Mucosa of rectum (tissue), 2 donors: ENCODE measurements at regions not wholly inside any gene's neighbourhood (a gene's known extent, or its start where the extent isn't known, plus 50 kb on each side); places are given as distances from the start of the nearest gene placed in this dataset.
A peak's percentile ranks its signal among the peaks of the same experiment; 100 is the strongest.

ENCODE experiments used
- H3K27ac ChIP-seq, 2 donors: one replicate each; pipeline ENCODE4 v1.7.0; 2013; ENCODE audit warnings: inconsistent platforms in 2 of 2, low read depth in 2 of 2, low read length in 2 of 2
- H3K27me3 ChIP-seq, 2 donors: one replicate each; pipeline ENCODE4 v1.7.0; 2013; ENCODE audit warnings: low read length in 2 of 2; ENCODE audit not compliant: control insufficient read depth in 2 of 2, insufficient read depth in 2 of 2
- H3K36me3 ChIP-seq, 2 donors: one replicate each; pipeline ENCODE4 v1.7.0; 2013; ENCODE audit warnings: low read length in 2 of 2; ENCODE audit not compliant: control insufficient read depth in 2 of 2, insufficient read depth in 2 of 2
- H3K4me1 ChIP-seq, 2 donors: one replicate each; pipeline ENCODE4 v1.7.0; 2013; ENCODE audit warnings: low read length in 2 of 2, mild to moderate bottlenecking in 1 of 2; ENCODE audit not compliant: control insufficient read depth in 2 of 2, insufficient read depth in 2 of 2
- H3K4me3 ChIP-seq, 2 donors: one replicate each; pipeline ENCODE4 v1.7.0; 2013; ENCODE audit warnings: low read length in 2 of 2
- H3K9ac ChIP-seq, 2 donors: one replicate each; pipeline ENCODE4 v1.7.0; 2013; ENCODE audit warnings: low read length in 2 of 2, low read depth in 1 of 2, mild to moderate bottlenecking in 1 of 2
- H3K9me3 ChIP-seq, 2 donors: one replicate each; pipeline ENCODE4 v1.7.0; 2013; ENCODE audit warnings: low read length in 2 of 2; ENCODE audit not compliant: control insufficient read depth in 2 of 2
- donor health status: healthy.
- donor health status: Normal muscosa, but diverticular disease.

DNA sequence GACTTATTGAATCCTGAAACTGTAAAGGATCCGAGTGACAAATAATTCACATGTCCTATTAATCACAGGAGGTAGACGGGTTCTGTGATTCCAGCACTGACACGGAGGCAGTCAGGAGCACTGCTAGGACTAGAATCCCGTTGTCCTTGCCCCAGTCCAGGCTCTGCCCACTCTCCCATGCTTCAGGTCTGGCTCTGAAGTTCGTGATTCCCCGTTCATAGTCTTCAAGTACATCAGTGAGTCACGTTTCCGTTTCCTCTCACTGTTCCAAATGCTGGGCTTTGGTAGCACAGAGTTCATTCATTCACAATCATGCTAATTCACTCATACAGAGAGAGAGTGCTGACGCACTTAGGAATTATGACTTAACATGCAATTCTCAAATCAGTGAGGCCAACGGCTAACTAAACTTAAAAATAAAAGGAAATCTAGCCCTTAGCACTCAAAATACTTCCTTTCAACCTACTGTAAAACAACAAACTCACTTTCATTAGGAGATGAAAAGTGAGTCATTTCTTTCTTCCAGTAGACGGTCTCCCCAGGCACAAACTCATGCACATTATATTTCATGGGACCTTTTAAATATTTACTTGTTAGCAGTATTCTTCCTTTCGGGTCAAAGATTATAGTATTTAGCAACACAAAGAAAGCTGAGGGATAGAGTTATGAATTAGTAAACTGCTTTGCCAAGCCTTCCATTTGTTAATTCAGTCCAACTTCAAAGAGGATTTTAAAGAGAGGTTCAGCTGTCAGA, 94.0 kb upstream of the NHSL1 start:
- H3K27ac ChIP-seq, result peak overlapping the region; percentile 54 to 60
- no peaks in the 10 kb centered on the region for H3K9me3 ChIP-seq
- peak overlapping the region; percentile 36 to 61 for H3K4me3 ChIP-seq
- peaks cover 6 to 16% of the 10 kb centered on the region in 2 donors for H3K4me1 ChIP-seq
- no peaks in the 10 kb centered on the region for H3K27me3 ChIP-seq
- peak overlapping the region in 1 of 2 donors; percentile 29 for H3K9ac ChIP-seq
- no peaks in the 10 kb centered on the region for H3K36me3 ChIP-seq

GRCh38 chr6:138593909-138594757, 94.8 kb upstream of the NHSL1 start:
- peaks cover 4 to 12% of the 10 kb centered on the region in 2 donors for H3K4me1 ChIP-seq
- H3K27me3 ChIP-seq, result no peaks in the 10 kb centered on the region
- H3K4me3 ChIP-seq, result no peak overlapping the region
- H3K36me3 ChIP-seq, result no peaks in the 10 kb centered on the region
- no peak overlapping the region for H3K9ac ChIP-seq
- H3K9me3 ChIP-seq, result no peaks in the 10 kb centered on the region
- peak overlapping the region; percentile 54 to 60 for H3K27ac ChIP-seq

GRCh38 chr6:138594758-138595140, 95.5 kb upstream of the NHSL1 start:
- no peaks in the 10 kb centered on the region for H3K36me3 ChIP-seq
- H3K9ac ChIP-seq, result no peak overlapping the region
- H3K27me3 ChIP-seq, result no peaks in the 10 kb centered on the region
- H3K9me3 ChIP-seq, result no peaks in the 10 kb centered on the region
- H3K4me3 ChIP-seq, result no peak overlapping the region
- peaks cover 4 to 12% of the 10 kb centered on the region in 2 donors for H3K4me1 ChIP-seq
- no peak overlapping the region for H3K27ac ChIP-seq

- H3K4me3 ChIP-seq, result no peak overlapping the region
Observed at GRCh38 chr6:138596126-138596525, 96.8 kb upstream of the NHSL1 start.

DNA sequence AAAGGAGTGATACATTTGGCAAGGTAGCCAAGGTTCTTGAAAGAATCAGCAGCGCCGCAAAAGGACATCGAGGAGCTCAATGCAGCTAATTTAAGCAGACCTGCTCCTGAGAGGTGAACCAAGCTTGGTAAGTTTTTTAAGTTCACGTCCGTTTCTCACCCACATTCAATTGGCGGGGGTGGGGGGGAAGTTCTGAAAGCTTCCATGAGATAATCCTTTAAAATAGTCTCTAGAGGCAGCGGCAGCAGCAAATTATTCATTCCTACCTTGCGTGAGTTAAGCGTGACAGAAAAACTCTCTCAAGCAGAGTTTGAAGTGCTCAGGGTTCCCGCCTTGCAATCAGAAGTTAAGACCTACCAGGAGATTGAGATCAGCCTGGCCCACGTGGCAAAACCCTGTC, 97.3 kb upstream of the NHSL1 start:
- H3K36me3 ChIP-seq, result no peaks in the 10 kb centered on the region
- peaks cover 4 to 12% of the 10 kb centered on the region in 2 donors for H3K4me1 ChIP-seq
- H3K9me3 ChIP-seq, result no peaks in the 10 kb centered on the region
- H3K9ac ChIP-seq, result no peak overlapping the region
- H3K27ac ChIP-seq, result no peak overlapping the region
- H3K4me3 ChIP-seq, result no peak overlapping the region
- H3K27me3 ChIP-seq, result no peaks in the 10 kb centered on the region

More at GRCh38 chr6:138596126-138596525, 96.8 kb upstream of the NHSL1 start:
- no peaks in the 10 kb centered on the region for H3K36me3 ChIP-seq
- H3K27me3 ChIP-seq, result no peaks in the 10 kb centered on the region
- no peak overlapping the region for H3K27ac ChIP-seq
- no peak overlapping the region for H3K9ac ChIP-seq
- H3K9me3 ChIP-seq, result no peaks in the 10 kb centered on the region
- H3K4me1 ChIP-seq, result peaks cover 4 to 12% of the 10 kb centered on the region in 2 donors

DNA sequence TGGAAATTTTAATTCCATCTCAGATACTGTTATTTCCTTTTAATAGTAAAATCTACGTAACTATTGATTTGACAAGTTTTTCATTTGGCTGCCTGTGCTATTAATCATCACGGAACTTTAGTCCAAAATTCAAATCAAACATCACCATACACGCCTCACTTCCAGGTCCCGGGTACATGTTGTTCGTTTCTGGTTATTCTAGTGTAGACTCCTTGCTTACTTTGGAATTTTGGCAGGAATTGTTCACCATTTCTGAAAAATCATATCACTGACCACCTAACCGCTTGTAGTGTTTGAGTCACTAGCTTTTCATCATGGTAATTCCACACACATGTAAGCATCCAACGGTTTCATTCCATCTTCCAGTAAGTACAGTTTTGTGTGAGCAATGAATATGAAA, 98.0 kb upstream of the NHSL1 start:
- Histone ChIP-seq H3K27ac (no peak overlapping the region), H3K9ac (no peak overlapping the region), H3K27me3 (no peaks in the 10 kb centered on the region), H3K4me3 (no peak overlapping the region), H3K4me1 (peaks cover 4 to 12% of the 10 kb centered on the region in 2 donors), H3K9me3 (no peaks in the 10 kb centered on the region), H3K36me3 (no peaks in the 10 kb centered on the region)

GRCh38 chr6:138598562-138599173, 99.4 kb upstream of the NHSL1 start:
- Histone ChIP-seq H3K9me3 (no peaks in the 10 kb centered on the region), H3K9ac (no peak overlapping the region), H3K27me3 (no peaks in the 10 kb centered on the region), H3K4me1 (peaks cover 0 to 5% of the 10 kb centered on the region in 2 donors), H3K36me3 (no peaks in the 10 kb centered on the region), H3K27ac (no peak overlapping the region), H3K4me3 (no peak overlapping the region)

DNA sequence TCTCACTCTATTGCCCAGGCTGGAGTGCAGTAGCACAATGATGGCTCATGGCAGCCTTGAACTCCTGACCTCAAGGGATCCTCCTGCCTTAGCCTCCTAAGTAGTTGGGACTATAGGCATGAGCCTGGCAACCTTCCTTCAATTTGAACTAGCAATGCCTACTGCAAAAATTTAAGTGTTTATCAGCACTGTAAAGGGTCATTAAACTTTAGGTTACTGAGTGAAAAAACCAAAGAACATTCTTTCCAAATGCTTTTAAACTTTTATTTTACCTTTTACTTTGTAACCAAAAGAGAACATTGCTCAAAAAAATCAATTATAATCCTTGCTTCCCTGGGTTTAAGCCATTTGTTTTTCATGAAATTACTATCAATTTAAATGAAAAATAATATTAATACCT, 101.0 kb upstream of the NHSL1 start:
- Histone ChIP-seq H3K4me1 (no peaks in the 10 kb centered on the region), H3K27me3 (no peaks in the 10 kb centered on the region), H3K4me3 (no peak overlapping the region), H3K36me3 (no peaks in the 10 kb centered on the region), H3K9ac (no peak overlapping the region), H3K9me3 (no peaks in the 10 kb centered on the region), H3K27ac (no peak overlapping the region)

DNA sequence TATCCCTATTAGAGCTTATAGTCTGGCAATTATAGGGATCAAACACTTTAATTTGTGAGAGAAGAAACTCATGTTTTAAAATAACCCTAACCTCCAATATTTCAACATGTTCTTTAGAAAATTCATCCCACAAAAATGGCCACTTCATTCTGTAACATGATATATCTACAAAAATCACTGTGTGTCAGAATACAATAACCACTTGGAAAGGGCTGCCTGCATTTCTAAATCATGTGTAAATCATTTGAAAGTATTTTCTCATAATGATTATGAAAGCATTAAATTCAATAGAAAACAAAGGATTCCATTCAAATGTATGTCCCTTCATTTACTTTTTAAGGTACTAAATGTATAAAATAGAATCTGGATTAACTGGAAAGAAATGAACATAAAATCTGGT, 101.4 kb upstream of the NHSL1 start:
- H3K36me3 ChIP-seq, result no peaks in the 10 kb centered on the region
- H3K9ac ChIP-seq, result no peak overlapping the region
- H3K27ac ChIP-seq, result no peak overlapping the region
- H3K4me1 ChIP-seq, result no peaks in the 10 kb centered on the region
- H3K9me3 ChIP-seq, result no peaks in the 10 kb centered on the region
- H3K27me3 ChIP-seq, result no peaks in the 10 kb centered on the region
- no peak overlapping the region for H3K4me3 ChIP-seq

DNA sequence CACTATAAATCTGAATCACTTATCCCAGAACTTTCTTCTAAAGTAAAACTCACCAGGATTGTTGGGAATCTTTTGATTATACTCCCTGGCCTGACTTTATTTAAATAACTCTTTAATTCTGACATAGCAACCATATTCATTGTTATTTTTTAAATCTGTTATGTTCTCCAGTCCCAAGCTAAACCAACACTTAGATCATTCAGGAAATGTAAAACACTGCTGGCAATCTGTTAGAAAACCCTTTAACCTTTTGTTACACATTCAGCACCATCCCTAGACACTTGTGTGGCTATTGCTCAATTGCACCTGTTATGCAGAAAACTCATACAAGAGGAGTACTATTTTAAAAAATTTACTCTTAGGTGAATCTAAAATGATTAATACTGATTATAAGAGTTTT, 101.8 kb upstream of the NHSL1 start:
- no peaks in the 10 kb centered on the region for H3K27me3 ChIP-seq
- no peaks in the 10 kb centered on the region for H3K36me3 ChIP-seq
- no peaks in the 10 kb centered on the region for H3K9me3 ChIP-seq
- H3K4me1 ChIP-seq, result no peaks in the 10 kb centered on the region
- no peak overlapping the region for H3K27ac ChIP-seq
- H3K4me3 ChIP-seq, result no peak overlapping the region
- H3K9ac ChIP-seq, result no peak overlapping the region
